ENCODE measurements at regions not wholly inside any gene's neighbourhood (a gene's known extent, or its start where the extent isn't known, plus 50 kb on each side); places are given as distances from the start of the nearest gene placed in this dataset.
"Not testable (repeated sequence)": the region's sequence is repeated elsewhere in the genome, so short reads cannot be mapped to it uniquely, and the experiment has no call there.

DNA sequence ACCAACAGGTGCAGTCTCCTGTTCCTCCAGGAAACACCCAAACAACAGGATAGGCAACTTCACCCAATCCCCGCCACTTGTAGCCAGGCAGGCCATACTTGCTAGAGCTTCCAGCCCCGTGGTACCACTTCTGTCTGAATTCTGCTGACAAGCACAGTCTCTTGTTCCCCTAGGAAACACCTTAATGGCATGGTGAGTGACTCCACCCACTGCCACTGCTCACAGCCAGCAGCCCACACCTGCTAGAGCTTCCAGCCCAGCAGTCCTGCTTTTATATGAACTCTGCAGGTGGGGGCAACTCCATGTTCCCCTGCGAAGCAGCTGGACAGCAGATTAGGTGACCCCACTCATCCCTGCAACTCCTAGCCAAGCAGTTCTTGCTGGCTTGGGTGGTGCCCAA lies 52.6 kb upstream of the COBL start:
- not testable (repeated sequence) for TF ChIP-seq EZH2 (IDR thresholded peaks at IDR 0.05; ENCODE audit: borderline replicate concordance, low read length)
- TF ChIP-seq, protein P1, sequence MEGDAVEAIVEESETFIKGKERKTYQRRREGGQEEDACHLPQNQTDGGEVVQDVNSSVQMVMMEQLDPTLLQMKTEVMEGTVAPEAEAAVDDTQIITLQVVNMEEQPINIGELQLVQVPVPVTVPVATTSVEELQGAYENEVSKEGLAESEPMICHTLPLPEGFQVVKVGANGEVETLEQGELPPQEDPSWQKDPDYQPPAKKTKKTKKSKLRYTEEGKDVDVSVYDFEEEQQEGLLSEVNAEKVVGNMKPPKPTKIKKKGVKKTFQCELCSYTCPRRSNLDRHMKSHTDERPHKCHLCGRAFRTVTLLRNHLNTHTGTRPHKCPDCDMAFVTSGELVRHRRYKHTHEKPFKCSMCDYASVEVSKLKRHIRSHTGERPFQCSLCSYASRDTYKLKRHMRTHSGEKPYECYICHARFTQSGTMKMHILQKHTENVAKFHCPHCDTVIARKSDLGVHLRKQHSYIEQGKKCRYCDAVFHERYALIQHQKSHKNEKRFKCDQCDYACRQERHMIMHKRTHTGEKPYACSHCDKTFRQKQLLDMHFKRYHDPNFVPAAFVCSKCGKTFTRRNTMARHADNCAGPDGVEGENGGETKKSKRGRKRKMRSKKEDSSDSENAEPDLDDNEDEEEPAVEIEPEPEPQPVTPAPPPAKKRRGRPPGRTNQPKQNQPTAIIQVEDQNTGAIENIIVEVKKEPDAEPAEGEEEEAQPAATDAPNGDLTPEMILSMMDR (IDR thresholded peaks at IDR 0.05; ENCODE audit: low read length) = not testable (repeated sequence)

Data from OCI-LY1 (cell line).